Muscle layer of colon (tissue), 2 donors: ENCODE measurements at regions not wholly inside any gene's neighbourhood (a gene's known extent, or its start where the extent isn't known, plus 50 kb on each side); places are given as distances from the start of the nearest gene placed in this dataset.
A peak's percentile ranks its signal among the peaks of the same experiment; 100 is the strongest.

Source experiments
- H3K27ac ChIP-seq: one replicate; pipeline ENCODE4 v1.7.0; 2013; ENCODE audit warnings: low read depth, mild to moderate bottlenecking, low read length, moderate library complexity
- H3K27me3 ChIP-seq, 2 donors: one replicate each; pipeline ENCODE4 v1.7.0; 2013; ENCODE audit warnings: low read length in 2 of 2, mild to moderate bottlenecking in 2 of 2; ENCODE audit not compliant: insufficient read depth in 2 of 2, control insufficient read depth in 1 of 2
- H3K36me3 ChIP-seq: one replicate; pipeline ENCODE4 v1.7.0; 2013; ENCODE audit warnings: mild to moderate bottlenecking, low read length; ENCODE audit not compliant: insufficient read depth
- H3K4me1 ChIP-seq: one replicate; pipeline ENCODE4 v1.7.0; 2013; ENCODE audit warnings: mild to moderate bottlenecking, low read length; ENCODE audit not compliant: insufficient read depth
- H3K4me3 ChIP-seq, 2 donors: one replicate each; pipeline ENCODE4 v1.7.0; 2013; ENCODE audit warnings: low read length in 2 of 2, low read depth in 1 of 2, mild to moderate bottlenecking in 1 of 2, moderate library complexity in 1 of 2
- H3K9ac ChIP-seq: one replicate; pipeline ENCODE4 v1.7.0; 2013; ENCODE audit warnings: low read length
- H3K9me3 ChIP-seq: one replicate; pipeline ENCODE4 v1.7.0; 2013; ENCODE audit warnings: mild to moderate bottlenecking, low read length
- donor health status: abdominal sarcoma.
- donor health status: Adenocarcinoma of cecum.

DNA sequence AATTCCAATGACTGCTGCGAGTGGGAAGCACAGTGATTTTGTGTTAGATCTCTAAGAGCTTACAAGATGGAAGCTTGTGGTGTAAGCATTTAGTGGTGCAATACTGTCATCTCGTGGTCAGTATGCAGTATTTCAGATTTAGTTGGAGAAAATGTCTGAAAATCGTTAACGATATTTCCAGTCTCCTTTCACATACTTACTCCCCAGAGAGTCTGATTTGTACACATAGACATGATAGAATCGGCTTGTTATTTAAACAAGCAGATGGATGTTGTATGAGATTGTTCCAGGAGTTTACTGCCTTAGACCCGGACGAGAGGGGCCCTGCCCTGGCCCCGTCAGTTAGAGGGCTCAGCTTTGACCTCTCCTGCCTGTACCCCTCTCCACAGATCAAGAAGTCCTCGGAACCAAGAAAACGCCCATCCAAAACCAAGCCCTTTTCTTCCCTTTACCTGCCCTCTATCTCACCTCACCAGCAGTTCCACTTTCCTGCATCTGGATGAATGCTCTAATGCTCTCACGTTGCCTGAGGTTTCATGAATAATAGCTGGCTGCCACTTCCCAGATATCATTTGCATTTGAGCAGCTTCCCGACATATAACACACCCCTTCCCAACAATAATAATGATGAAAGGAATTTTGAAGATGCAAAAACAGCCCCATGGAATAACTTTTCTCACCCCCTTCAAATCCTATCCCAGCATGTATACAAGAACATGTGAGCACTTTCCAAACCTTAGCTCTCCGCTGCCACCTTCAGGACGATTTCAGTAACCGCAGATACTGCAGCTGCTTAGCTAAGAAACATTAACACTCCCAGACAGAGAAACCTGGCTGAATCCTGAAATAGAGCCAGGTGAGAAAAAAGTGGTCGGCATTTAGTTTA lies 247.3 kb downstream of the LTN1 start:
- peak overlapping the region; percentile 41 for H3K27ac ChIP-seq
- H3K9ac ChIP-seq = peak overlapping the region; percentile 25
- no peaks in the 10 kb centered on the region for H3K27me3 ChIP-seq
- no peaks in the 10 kb centered on the region for H3K9me3 ChIP-seq
- peak overlapping the region; percentile 33 to 70 for H3K4me3 ChIP-seq
- H3K4me1 ChIP-seq = peaks cover 4% of the 10 kb centered on the region
- no peaks in the 10 kb centered on the region for H3K36me3 ChIP-seq

DNA sequence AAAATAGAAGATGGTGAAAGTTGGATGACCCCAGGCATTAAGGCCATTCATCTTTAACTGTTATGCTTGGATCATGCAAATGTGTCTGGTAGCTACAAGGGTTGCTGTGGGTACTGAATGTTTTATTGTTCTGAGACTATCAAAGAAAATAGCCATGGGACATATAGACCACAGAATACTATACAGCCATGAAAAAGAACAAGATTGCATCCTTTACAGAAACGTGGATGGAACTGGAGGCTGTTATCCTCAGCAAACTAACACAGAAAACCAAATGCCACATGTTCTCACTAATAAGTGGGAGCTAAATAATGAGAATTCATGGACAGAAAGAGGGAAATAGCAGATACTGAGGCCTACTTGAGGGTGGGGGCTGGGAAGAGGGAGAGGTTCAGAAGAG lies 249.0 kb downstream of the LTN1 start:
- Histone ChIP-seq H3K9ac (no peak overlapping the region), H3K27ac (no peak overlapping the region), H3K36me3 (no peaks in the 10 kb centered on the region), H3K4me3 (no peak overlapping the region), H3K4me1 (peaks cover 4% of the 10 kb centered on the region), H3K27me3 (no peaks in the 10 kb centered on the region), H3K9me3 (no peaks in the 10 kb centered on the region)

DNA sequence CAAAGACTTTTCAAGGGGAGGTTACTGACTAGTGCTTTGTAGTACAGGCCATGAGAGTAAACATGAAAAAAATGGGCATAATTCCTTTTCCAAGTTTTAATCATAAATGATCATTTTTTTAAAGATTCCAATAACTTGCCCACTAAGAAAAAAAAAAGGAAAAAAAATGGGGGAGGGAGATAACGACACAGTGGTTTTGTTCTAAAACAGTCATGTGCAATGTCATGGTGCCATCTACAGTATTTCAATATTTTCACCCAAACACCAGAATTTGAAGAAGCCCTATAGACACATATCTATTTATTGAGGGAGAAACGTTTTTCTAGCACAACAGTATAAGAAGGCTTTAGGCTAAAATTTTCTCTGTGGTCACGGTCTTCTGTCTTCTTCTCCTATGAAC lies 250.2 kb downstream of the LTN1 start:
- no peaks in the 10 kb centered on the region for H3K9me3 ChIP-seq
- no peaks in the 10 kb centered on the region for H3K36me3 ChIP-seq
- no peak overlapping the region for H3K27ac ChIP-seq
- no peaks in the 10 kb centered on the region for H3K27me3 ChIP-seq
- no peak overlapping the region for H3K9ac ChIP-seq
- peaks cover 12% of the 10 kb centered on the region for H3K4me1 ChIP-seq
- H3K4me3 ChIP-seq = no peak overlapping the region

DNA sequence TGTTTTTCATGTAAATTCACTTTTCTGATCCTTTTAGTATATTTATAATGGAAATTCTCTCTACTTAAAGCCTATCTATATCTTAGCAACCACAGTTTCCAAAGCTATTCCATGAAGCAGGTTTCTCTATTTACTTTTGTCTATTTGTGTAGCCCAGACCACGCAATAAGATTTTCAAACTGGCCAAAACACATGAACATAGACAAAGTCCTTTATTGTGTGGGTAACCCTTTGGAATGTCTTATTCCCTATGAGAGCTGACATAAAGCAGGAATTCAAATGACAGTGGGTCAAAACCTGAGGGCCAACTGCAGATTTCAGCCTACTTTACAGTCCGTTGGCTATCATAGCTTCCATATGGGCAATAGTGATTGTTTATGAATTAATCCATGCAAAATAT lies 252.6 kb downstream of the LTN1 start:
- no peak overlapping the region for H3K27ac ChIP-seq
- H3K27me3 ChIP-seq = no peaks in the 10 kb centered on the region
- H3K9ac ChIP-seq = no peak overlapping the region
- H3K4me3 ChIP-seq = no peak overlapping the region
- no peaks in the 10 kb centered on the region for H3K36me3 ChIP-seq
- no peaks in the 10 kb centered on the region for H3K9me3 ChIP-seq
- H3K4me1 ChIP-seq = peaks cover 15% of the 10 kb centered on the region

DNA sequence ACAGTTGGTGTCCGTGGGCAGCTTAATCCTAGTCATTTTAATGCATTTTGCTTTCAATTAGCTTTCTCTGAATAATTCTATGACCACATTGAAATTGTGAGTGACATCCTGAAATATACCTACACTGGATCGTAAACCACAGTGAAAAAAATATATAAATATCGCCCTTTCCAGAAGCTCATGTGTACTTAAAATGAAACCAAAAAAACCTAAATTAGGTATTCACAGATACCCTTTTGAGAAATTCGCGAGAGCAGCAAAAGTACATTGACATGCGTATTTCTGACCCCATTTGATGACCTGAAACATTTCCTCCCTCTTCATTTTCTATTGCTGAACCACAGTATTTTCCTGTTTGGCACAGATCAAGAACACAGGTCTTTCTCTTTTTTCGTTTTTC lies 253.8 kb downstream of the LTN1 start:
- peaks cover 11% of the 10 kb centered on the region for H3K4me1 ChIP-seq
- no peaks in the 10 kb centered on the region for H3K36me3 ChIP-seq
- no peaks in the 10 kb centered on the region for H3K27me3 ChIP-seq
- H3K27ac ChIP-seq = no peak overlapping the region
- H3K4me3 ChIP-seq = no peak overlapping the region
- no peak overlapping the region for H3K9ac ChIP-seq
- H3K9me3 ChIP-seq = no peaks in the 10 kb centered on the region

DNA sequence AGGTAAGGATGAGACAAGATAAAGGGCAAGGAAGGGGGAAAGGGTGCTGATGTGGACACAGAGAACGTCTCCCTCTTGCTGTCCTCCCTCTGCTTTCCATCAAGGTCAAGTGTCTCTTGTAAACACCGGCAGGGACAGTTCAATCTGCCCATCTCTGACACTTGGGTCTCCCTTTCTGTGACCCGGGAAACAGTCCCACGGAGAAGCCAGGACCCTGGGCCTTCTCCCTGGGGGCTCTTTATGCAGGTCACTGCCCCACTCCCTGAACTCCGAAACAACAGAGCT lies 254.3 kb downstream of the LTN1 start:
- H3K27ac ChIP-seq = no peak overlapping the region

DNA sequence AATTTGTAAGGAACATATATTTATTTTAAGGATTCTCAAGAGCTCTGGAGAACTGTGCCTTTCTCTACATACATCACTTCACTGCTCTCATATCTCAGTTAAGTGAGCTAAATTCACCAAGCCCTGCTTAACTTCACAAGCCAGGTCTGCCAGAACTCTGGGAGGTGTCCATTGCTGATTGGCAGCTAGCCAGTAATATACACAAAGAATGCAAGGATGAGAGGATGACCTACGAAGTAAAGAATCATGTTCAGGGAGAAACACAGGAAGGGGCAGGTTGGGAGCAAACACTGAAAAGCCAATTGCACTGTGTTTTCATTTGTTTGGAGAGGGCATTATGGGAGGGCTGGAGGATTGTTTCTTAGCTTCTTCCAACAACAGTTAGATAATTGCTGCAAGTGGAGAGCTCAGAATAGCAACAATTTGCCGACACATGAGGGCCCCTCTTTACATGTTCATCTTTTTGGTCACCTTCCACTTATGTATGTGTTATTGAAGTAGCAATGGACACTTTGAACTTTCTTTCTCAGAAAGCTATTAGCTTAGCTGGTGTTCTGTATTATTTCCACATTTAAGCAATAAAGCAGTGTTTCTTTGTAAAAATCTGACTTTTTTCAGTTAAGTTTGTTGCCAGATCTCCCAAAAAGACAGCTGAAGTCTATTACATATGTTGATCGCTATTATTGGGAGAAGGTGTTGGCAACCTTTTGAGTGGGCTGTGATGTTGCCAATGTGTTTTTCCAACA lies 254.8 kb downstream of the LTN1 start:
- no peaks in the 10 kb centered on the region for H3K27me3 ChIP-seq
- no peak overlapping the region for H3K4me3 ChIP-seq
- no peak overlapping the region for H3K9ac ChIP-seq
- no peak overlapping the region for H3K27ac ChIP-seq
- H3K9me3 ChIP-seq = no peaks in the 10 kb centered on the region
- H3K36me3 ChIP-seq = no peaks in the 10 kb centered on the region
- peaks cover 11% of the 10 kb centered on the region for H3K4me1 ChIP-seq

More for the DNA sequence above, 254.3 kb downstream of the LTN1 start:
- Histone ChIP-seq H3K9ac (no peak overlapping the region), H3K36me3 (no peaks in the 10 kb centered on the region), H3K4me1 (peaks cover 11% of the 10 kb centered on the region), H3K27me3 (no peaks in the 10 kb centered on the region), H3K4me3 (no peak overlapping the region), H3K9me3 (no peaks in the 10 kb centered on the region)

DNA sequence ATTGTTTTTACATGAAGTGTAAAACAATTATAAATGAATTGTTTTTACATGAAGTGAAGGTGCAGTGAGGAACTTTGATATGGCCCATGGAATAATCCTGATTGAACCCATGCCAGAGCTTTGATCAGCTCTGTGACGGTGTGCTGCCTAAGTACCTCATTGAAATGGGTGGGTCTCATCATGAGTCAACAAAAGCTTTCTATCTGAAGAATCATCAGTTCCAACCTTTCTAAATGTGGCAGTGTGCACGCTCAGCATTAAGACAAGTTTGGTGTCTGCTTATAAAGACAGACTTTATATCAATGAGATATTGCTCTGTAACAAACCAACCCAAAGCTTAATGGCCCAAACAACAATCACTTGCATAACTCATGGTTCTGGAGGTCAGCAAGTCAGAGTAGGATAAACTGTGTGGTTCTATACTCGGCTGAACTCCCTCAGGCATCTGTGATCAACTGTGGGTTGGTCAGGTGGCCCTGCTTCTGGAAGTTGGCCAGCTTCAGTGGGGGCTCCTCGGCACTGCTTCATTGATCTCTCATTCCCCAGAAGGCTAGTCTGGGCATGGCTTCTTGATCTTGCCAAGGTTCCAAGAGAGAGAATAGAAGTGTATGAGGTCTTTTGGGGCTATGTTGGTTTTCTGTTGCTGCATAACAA lies 258.0 kb downstream of the LTN1 start:
- no peak overlapping the region for H3K27ac ChIP-seq
- no peak overlapping the region for H3K9ac ChIP-seq
- no peaks in the 10 kb centered on the region for H3K36me3 ChIP-seq
- no peaks in the 10 kb centered on the region for H3K27me3 ChIP-seq
- H3K4me1 ChIP-seq = peaks cover 11% of the 10 kb centered on the region
- no peaks in the 10 kb centered on the region for H3K9me3 ChIP-seq
- no peak overlapping the region for H3K4me3 ChIP-seq

DNA sequence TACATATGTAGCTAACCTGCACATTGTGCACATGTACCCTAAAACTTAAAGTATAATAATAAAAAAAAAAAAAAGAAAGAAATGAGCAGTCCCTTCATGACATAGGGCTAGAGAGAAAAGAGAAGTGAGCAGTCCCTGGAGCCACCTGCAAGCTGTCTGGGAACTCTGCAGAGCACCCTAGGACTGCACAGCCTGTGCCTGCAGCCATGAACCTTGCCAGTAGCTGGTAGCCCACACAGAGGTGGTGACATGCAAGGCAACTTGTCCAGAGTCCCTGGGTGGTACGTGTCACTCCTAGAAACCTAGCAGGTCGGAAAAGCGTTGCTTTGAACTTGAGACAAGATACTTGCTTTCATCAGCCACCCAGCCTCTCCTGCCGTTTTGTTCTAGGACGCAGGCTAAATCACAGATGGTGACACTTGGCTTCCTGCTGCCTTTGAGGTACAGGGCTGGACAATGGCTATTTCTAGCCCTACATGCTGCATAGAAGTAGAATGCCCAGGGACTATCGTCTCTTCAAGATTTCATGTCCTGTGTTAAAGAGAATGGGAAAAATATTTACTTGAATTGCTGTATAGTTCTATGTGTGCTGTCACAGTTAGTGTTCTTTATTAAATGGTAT lies 260.9 kb downstream of the LTN1 start:
- H3K4me3 ChIP-seq = no peak overlapping the region
- no peaks in the 10 kb centered on the region for H3K27me3 ChIP-seq
- H3K27ac ChIP-seq = no peak overlapping the region
- no peaks in the 10 kb centered on the region for H3K36me3 ChIP-seq
- H3K9ac ChIP-seq = no peak overlapping the region
- H3K9me3 ChIP-seq = no peaks in the 10 kb centered on the region
- H3K4me1 ChIP-seq = no peaks in the 10 kb centered on the region

DNA sequence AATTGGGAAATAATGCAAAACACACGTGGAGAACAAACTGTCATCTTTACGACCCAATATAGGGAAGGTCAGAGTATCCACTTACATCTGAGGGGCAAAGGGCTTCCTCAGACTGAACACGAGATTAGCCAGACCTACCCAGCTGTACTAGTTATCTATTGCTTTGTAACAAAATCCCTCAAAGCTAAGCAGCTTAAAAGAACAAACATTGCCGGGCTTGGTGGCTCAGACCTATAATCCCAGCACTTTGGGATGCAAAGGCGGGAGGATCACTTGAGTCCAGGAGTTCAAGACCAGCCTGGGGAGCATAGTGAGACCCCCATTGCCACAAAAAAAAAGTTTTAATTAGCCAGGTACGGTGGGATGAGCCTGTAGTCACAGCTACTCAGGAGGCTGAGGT lies 262.8 kb downstream of the LTN1 start:
- Histone ChIP-seq H3K9ac (no peak overlapping the region), H3K9me3 (no peaks in the 10 kb centered on the region), H3K27ac (no peak overlapping the region), H3K4me1 (no peaks in the 10 kb centered on the region), H3K36me3 (no peaks in the 10 kb centered on the region), H3K4me3 (no peak overlapping the region), H3K27me3 (no peaks in the 10 kb centered on the region)

DNA sequence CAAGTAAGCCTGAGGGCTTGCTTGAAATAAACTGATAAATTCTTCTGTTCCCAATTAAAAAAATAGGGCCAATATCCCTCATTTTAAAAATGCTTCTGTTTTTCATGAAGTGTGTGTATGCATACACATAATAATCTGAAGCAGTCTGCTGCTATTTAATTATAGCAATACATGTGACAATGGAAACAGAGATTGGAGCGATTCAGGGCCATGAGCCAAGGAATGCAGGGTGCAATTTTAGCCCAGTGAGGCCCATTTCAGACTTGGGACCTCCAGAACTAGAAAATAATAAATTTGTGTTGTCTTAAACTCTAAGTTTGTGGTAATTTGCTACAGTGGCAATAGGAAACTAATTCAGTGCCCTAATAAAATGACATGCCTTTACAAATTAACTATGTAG lies 264.9 kb downstream of the LTN1 start:
- no peaks in the 10 kb centered on the region for H3K9me3 ChIP-seq
- H3K27ac ChIP-seq = no peak overlapping the region
- H3K4me1 ChIP-seq = no peaks in the 10 kb centered on the region
- H3K27me3 ChIP-seq = no peaks in the 10 kb centered on the region
- H3K36me3 ChIP-seq = no peaks in the 10 kb centered on the region
- no peak overlapping the region for H3K9ac ChIP-seq
- no peak overlapping the region for H3K4me3 ChIP-seq
